ENCODE measurements at regions not wholly inside any gene's neighbourhood (a gene's known extent, or its start where the extent isn't known, plus 50 kb on each side); places are given as distances from the start of the nearest gene placed in this dataset.

GRCh38 chr4:55218041-55218440 lies 92.6 kb upstream of the KDR start:
- H3K36me3 ChIP-seq (ENCODE audit: control insufficient read depth in 4 of 4, insufficient read depth in 3 of 4, low read depth in 1 of 4, low read length in 3 of 4), result no peaks in the 10 kb centered on the region
- H3K27ac ChIP-seq (ENCODE audit: low read depth in 1 of 2, low read length in 2 of 2), result no peak overlapping the region
- WGBS, result 74% methylated on average over 5 of the region's 5 CpGs
- no peaks in the 10 kb centered on the region for H3K9me3 ChIP-seq (ENCODE audit: control insufficient read depth in 4 of 4, low read length in 3 of 4)
- DNase-seq (ENCODE audit: low spot score), result no peak
- H3K4me3 ChIP-seq (ENCODE audit: low read depth in 1 of 3, low read length in 3 of 3), result no peak overlapping the region
- no peaks in the 10 kb centered on the region for H3K27me3 ChIP-seq (ENCODE audit: control insufficient read depth in 4 of 4, insufficient read depth in 4 of 4, low read length in 3 of 4)
- H3K9ac ChIP-seq (ENCODE audit: low read depth in 1 of 2, low read length in 2 of 2), result no peak overlapping the region
- H3K4me1 ChIP-seq (ENCODE audit: control insufficient read depth in 4 of 4, insufficient read depth in 4 of 4, low read length in 3 of 4), result no peaks in the 10 kb centered on the region
- TF ChIP-seq RAD21 (IDR thresholded peaks at IDR 0.05), result no peak
- TF ChIP-seq, protein P1, sequence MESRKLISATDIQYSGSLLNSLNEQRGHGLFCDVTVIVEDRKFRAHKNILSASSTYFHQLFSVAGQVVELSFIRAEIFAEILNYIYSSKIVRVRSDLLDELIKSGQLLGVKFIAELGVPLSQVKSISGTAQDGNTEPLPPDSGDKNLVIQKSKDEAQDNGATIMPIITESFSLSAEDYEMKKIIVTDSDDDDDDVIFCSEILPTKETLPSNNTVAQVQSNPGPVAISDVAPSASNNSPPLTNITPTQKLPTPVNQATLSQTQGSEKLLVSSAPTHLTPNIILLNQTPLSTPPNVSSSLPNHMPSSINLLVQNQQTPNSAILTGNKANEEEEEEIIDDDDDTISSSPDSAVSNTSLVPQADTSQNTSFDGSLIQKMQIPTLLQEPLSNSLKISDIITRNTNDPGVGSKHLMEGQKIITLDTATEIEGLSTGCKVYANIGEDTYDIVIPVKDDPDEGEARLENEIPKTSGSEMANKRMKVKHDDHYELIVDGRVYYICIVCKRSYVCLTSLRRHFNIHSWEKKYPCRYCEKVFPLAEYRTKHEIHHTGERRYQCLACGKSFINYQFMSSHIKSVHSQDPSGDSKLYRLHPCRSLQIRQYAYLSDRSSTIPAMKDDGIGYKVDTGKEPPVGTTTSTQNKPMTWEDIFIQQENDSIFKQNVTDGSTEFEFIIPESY (IDR thresholded peaks at IDR 0.05), result no peak
- TF ChIP-seq YY1 (IDR thresholded peaks at IDR 0.05), result no peak
- TF ChIP-seq EGR1 (IDR thresholded peaks at IDR 0.05; ENCODE audit: low read depth in 2 of 2), result no peak
- TF ChIP-seq RXRA (IDR thresholded peaks at IDR 0.05), result no peak

- Histone ChIP-seq H3K36me3 (ENCODE audit: control insufficient read depth in 4 of 4, insufficient read depth in 3 of 4, low read depth in 1 of 4, low read length in 3 of 4) (no peaks in the 10 kb centered on the region), H3K9ac (ENCODE audit: low read depth in 1 of 2, low read length in 2 of 2) (no peak overlapping the region), H3K9me3 (ENCODE audit: control insufficient read depth in 4 of 4, low read length in 3 of 4) (peaks cover 0 to 7% (median 2%) of the 10 kb centered on the region in 4 donors), H3K27me3 (ENCODE audit: control insufficient read depth in 4 of 4, insufficient read depth in 4 of 4, low read length in 3 of 4) (peaks cover 0 to 7% (median 0%) of the 10 kb centered on the region in 4 donors), H3K27ac (ENCODE audit: low read depth in 1 of 2, low read length in 2 of 2) (no peak overlapping the region), H3K4me3 (ENCODE audit: low read depth in 1 of 3, low read length in 3 of 3) (no peak overlapping the region), H3K4me1 (ENCODE audit: control insufficient read depth in 4 of 4, insufficient read depth in 4 of 4, low read length in 3 of 4) (no peaks in the 10 kb centered on the region)
- DNase-seq (ENCODE audit: low spot score), result no peak
- 60% methylated on average over 2 of the region's 2 CpGs for WGBS
- TF ChIP-seq CTCF (IDR thresholded peaks at IDR 0.05; ENCODE audit: low read depth, low read length, missing input control) (no peak), YY1 (IDR thresholded peaks at IDR 0.05) (no peak), RXRA (IDR thresholded peaks at IDR 0.05) (no peak), FOXA2 (IDR thresholded peaks at IDR 0.05) (no peak), TAF1 (conservative IDR thresholded peaks at IDR 0.05) (no peak), RAD21 (IDR thresholded peaks at IDR 0.05) (no peak), ATF3 (IDR thresholded peaks at IDR 0.05) (no peak), GABPA (IDR thresholded peaks at IDR 0.05 in 1 of 2, conservative IDR thresholded peaks at IDR 0.05 in 1 of 2) (no peak), NR2F2 (IDR thresholded peaks at IDR 0.05) (no peak), HNF4G (IDR thresholded peaks at IDR 0.05) (no peak), REST (IDR thresholded peaks at IDR 0.05) (no peak), JUND (IDR thresholded peaks at IDR 0.05) (no peak), EGR1 (IDR thresholded peaks at IDR 0.05; ENCODE audit: low read depth in 2 of 2) (no peak)
- TF ChIP-seq, protein P1 (IDR thresholded peaks at IDR 0.05), result no peak
Measured at GRCh38 chr4:55237839-55238238, 108.2 kb upstream of the SRD5A3 start.
